ENCODE measurements at regions not wholly inside any gene's neighbourhood (a gene's known extent, or its start where the extent isn't known, plus 50 kb on each side); places are given as distances from the start of the nearest gene placed in this dataset.
"Not testable (repeated sequence)": the region's sequence is repeated elsewhere in the genome, so short reads cannot be mapped to it uniquely, and the experiment has no call there.

DNA sequence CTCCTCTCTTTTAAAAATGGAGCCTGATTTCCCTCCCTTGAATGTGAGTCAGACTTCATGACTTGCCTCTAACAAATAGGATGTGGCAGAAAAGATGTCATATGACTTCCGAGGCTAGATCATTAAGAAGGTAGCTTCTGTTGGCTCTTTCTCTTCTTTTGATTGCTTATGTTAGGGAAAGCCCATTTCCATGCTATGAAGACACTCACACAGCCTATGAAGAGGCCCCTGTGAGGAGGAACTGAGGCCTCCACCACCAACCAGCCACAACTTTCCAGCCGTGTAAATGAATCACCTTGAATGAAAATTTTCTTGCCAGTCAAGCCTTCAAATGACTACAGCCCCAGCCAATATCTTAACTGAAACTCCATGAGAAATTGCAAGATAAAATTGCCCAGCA, 413.4 kb downstream of the TMEM38B start:
- no peak for DNase-seq (ENCODE audit: low read depth in 3 of 3)

DNA sequence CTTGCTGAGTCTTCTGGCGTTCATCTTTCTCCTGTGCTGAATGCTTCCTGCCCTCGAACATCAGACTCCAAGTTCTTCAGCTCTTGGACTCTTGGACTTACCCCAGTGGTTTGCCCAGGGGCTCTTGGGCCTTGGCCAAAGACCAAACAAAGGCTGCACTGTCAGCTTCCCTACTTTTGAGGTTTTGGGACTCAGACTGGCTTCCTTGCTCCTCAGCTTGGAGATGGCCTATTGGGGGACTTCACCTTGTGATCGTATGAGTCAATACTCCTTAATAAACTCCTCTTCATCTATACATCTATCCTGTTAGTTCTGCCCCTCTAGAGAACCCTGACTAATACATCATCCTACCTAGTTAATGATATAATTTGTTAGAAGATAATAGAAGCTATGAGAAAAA, 415.4 kb downstream of the TMEM38B start:
- not testable (repeated sequence) for DNase-seq (ENCODE audit: low read depth in 3 of 3)

DNA sequence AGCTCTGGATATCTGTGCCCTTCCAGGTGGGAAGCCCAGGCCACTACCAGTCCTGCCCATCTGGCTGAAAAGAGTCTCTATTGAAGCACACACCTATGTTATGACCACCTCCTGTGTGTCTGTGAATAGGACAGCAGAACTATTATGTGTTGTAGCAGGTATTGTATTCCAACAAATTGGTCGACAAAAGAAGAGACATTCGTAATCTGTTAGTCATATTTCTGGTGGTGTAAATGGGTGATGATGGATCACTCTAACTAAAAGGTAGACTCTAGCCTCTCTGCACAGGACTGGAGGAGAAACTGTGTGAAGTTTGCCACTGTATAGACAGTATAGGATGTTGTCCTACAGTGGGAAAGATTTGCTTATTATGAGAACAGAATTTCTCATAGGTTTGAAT, 416.1 kb downstream of the TMEM38B start:
- no peak for DNase-seq (ENCODE audit: low read depth in 3 of 3)

DNA sequence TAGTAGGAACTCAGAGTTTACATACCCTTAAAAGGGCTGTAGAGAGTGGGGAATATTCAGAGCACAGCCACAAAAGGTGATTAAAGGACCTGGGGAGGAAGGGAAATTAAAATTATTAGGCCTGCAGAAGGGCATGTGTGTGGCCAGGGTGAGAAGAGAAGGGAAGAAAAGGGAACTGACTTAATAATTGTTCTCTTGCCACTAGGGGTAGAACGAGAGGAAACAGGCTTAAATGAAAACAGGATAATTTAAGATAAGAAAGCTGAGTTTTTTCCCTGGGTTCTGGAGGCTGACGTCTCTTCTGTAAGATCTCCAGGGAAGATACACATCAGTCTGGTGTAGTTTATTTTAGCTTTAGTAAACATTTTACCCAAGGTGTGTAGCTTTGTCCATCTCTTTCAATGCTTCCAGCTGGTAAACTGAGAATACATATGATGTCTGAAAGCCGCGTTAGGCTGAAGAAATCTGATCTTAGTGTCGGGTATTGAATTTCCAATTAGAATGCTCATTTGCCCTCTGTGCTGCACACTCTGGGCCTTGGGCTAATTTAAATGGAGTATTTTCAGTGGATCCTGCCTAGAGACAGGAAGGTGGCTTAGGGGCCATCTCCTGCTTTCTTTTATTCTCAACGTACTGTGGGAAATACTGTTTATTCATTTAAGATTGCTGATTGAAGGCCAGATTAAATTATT, 416.8 kb downstream of the TMEM38B start:
- no peak for DNase-seq (ENCODE audit: low read depth in 3 of 3)

DNA sequence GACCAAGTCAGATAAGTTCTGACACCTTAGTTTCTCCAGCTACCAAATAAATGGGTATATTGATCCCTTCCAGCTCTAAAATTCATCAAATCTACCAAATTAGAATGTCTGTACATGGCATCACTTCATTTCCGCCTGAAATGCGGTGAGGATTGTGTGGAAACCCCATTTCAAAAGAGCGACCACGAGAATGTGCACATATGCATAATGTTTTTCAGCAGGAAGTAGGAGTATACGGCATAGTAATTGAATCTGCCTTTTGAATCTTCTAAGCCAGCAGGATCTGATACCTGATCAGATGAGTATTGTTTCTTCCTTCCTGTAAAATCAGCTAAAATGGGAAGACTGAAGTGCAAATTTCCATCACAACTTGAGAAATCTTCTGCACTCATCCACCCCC, 418.6 kb downstream of the TMEM38B start:
- no peak for DNase-seq (ENCODE audit: low read depth in 3 of 3)

DNA sequence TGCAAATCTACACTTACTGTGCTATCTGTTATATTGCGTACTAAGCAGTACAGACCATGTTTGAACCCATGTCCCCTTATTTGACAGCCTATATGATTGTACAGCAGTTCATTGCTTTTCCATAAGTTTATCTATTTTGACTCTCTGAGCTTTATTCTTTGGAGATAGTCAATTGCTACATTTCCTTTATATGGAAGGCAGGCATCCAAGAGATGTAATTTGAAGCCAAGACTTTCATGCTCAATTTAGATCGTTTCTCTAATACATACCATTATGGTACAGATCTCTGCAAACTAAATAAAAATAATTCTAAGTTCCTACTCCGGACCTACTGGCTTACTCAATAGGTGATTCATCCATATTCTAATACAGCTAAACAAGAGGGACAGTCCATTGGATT, 424.8 kb downstream of the TMEM38B start:
- no peak for DNase-seq (ENCODE audit: low read depth in 3 of 3)

DNA sequence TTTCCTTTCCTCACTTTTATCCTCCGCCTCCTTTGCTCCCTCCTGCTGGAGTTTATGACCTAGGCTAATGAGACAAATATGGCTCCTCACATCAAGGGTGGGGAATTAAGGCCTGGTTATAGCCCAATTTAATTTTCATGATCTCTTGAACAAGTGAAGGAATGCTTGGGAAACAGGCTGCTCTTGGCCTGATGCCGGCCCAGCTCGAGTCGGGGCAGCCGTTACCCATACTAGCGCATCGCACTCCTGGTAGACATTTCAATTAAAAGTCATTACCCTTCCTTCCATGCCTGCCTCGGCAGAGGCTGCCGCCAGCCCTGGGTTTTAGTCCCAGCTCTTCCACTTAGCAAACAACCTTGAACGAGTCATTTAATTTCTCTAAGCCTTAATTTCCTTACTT, 425.7 kb downstream of the TMEM38B start:
- DNase-seq (ENCODE audit: low read depth in 3 of 3) = no peak

DNA sequence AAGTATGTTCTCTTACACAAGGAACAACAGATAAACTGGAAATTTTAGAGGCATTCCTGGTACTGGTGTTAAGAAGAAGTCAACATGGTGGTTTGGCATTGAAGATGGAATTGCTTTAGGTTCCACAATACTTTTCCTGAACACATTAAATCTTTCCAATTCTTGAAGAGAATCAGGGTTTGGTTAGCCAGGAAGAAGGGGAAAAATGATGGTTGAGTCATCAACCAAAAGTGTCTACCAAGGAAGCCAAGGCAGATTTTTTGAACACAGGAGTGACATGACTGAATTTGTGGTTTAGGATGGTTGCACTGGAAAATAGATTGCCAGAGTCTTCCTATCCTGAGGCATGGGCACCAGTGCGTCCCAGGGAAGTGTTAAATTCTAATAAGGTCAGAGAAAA, 433.4 kb downstream of the TMEM38B start:
- DNase-seq (ENCODE audit: low read depth in 3 of 3) = no peak

DNA sequence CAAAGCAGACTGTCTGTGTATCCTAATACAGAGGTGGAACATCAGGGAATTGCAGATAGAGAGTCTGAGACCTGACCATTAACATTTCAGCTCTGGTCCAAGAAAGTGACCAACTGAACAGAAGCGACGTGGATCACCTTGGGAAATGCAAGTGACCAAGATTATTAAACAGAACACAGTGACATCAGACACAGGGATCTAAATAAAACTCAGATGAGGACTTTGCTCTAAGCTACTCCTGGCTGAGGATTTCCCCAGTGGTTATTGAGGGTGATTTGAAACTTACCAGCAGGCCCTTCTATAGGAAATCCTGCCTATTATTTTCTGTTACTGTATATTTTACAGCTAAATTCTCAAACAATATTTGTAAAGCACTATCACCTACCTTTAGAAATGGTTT, 436.0 kb downstream of the TMEM38B start:
- DNase-seq (ENCODE audit: low read depth in 3 of 3) = no peak

DNA sequence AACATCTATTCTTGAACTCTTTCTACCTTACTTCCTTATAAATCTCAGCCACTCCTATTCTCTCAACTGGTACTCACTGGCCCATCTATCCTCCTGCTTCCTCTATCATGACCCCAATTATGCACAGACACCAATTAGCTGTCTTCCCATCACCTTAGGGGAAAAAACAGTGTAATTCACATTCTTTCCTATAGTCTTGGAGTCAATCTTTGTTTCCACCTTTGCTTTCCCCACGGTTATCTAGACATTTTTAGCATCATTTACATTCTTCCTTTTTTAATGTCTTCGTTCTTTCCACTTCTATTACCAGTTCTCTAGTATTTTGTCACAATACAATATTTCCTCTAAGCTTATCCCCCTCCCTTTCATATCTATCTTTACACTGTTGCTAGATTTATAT, 449.4 kb downstream of the TMEM38B start:
- DNase-seq (ENCODE audit: low read depth in 3 of 3) = no peak

DNA sequence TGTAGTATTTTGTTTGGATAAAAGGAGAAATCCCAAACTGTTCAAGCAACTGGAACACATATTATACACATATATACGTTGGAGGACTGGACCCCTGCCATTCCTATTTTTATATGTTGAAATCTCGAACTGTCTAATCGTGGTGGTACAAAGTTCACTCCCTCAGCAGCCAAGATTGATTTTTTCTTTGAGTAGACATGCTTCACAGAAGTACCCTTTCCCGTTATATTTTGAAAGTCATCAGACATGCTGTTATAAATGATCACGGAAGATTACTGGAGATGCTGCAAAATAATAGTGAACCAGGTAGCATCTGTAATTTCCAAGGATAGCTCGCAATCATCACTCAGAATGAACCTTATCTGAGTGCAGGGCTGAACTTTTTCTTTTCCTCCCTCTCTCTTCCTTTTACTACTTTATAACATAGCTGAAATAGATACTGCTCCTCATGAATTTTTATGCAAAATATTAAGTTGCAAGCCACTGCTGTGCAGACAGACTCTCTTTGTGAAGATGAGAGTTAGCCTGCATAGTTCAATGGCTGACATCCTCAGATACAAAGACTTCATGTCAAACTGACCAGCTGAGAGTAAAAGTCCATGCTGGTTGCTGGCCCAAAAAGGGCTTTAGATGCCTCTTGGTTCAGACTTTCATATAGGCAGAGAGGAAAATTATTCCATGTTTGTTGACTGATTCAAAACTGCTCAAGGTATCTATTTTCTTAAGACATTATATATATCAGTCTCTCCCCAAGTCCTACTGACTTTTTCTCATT, 451.9 kb downstream of the TMEM38B start:
- no peak for DNase-seq (ENCODE audit: low read depth in 3 of 3)

DNA sequence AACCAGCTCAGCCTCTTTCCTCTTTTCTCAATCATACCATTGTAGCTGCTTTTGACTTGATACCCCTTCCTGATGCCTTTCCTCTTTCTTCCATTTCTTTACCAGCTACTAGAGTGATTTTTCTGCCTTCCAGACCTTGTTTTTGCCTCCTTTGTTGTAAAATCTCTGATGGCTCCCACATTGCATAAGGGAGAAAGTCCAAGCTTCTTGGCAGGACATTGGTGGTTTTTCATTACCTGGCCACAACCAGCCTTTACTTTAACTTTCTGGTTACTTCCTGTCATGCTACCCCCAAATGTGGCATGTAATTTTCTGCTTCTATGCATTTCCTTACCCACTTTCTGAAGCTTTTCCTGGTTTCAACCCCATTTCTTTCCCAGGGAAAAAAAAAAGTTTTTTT, 452.5 kb downstream of the TMEM38B start:
- no peak for DNase-seq (ENCODE audit: low read depth in 3 of 3)

DNA sequence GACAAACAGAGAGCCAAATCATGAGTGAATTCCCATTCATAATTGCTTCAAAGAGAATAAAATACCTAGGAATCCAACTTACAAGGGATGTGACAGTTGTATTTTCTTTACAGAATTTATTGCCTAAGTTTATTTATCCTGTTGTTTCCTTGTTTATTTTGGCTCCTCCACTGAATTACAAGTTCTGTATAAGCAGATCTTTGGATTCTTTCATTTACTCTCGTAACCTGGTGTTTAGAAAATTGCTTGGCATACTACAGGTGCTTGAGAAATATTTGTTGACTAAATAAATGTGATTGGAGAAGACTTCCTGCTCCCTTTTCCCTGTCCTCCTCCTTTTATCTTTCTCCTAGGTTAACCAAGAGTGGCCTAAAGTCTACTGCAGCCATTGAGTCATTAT, 455.6 kb downstream of the TMEM38B start:
- DNase-seq (ENCODE audit: low read depth in 3 of 3) = no peak

DNA sequence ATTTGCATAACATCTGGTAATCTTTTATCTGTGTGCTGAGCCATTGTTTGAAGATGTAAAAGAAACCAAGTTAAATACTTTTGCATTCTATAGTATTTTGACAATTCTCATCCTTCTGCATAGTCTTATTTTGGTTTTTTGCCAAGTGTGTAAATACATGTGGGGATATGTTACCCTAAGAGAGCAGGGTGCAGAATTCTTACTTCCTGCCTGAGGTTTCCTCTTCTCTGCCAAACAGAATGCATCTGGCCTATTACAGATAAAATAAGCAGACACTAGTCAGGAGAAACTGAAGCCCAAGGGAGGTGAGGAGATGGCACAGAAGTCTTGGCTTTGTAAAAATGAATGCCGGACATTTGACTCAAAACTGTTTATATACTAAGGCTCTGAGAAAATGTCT, 462.1 kb downstream of the TMEM38B start:
- DNase-seq (ENCODE audit: low read depth in 3 of 3) = no peak

DNA sequence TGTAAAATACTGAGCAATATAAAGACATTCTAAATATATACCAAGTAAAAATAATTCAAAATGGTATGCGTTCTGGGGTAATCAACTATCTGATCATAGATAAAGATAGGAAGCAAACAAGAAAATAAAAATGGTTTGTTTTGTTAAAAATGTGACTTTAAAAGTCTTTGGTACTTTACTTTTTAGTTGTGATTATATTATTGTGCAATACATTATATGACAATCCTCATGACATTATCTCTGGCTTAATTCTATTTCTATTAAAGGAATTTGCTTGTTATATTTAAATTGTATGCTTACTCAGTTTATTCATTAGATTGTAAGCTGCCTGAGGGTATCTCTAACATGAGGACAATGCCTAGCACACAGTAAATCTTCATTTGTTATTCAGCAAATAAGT, 477.9 kb downstream of the TMEM38B start:
- no peak for DNase-seq (ENCODE audit: low read depth in 3 of 3)

DNA sequence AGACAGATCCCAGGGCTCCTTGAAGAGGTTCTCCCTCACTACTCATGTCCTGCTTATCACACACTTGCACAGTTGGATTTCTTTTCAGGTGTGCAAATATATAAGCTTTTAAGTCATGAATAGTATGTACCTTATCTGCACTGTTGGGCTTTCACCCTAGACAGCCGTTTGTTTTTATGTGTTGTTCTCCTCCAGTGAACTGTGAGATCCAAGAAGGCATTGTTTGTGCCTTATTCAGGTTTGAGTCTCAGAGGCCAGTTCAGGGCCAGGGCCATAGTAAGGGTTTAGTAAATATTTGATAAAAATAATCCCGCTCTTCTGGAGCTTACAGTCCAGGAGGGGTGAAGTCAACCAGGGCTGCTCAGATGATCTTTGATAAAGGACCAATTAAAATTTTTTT, 480.0 kb downstream of the TMEM38B start:
- no peak for DNase-seq (ENCODE audit: low read depth in 3 of 3)

DNA sequence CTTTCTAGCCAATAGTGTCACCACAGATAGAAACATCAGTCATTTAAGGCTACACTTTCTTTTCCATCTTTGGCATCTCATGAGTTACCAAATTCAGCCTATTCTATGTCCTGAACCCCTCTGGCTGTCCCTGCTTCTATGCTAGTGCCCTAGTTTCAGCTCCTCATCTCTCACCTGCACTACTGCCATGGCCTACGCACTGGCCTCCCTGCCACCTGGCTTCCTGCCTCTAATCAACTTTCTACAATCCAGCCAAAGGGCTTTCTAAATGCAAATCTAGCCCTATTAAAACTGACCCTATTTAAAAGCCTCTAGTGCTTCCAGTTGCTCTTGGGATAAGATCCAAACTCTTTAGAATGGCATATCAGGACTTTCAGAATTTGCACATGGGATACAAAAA, 482.9 kb downstream of the TMEM38B start:
- no peak for DNase-seq (ENCODE audit: low read depth in 3 of 3)

DNA sequence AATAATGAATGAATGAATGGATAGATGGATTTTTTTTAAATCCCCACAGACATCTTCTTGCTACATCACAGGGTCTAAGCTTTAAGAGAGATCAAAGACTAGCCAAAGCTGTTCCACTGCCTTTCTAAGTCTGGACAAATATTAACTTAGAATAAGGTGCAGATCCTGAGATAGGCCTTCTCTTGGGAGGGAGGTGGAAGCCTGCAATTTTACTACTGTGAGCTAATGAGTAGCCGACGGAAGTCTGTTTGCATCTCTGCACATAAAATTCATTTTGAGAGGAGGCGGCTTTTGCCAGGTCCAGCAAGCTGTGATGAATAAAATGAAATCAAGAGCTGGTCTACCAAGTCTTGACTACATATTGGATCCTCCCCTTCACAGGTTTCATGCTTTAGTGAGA, 484.9 kb downstream of the TMEM38B start:
- DNase-seq (ENCODE audit: low read depth in 3 of 3) = no peak

DNA sequence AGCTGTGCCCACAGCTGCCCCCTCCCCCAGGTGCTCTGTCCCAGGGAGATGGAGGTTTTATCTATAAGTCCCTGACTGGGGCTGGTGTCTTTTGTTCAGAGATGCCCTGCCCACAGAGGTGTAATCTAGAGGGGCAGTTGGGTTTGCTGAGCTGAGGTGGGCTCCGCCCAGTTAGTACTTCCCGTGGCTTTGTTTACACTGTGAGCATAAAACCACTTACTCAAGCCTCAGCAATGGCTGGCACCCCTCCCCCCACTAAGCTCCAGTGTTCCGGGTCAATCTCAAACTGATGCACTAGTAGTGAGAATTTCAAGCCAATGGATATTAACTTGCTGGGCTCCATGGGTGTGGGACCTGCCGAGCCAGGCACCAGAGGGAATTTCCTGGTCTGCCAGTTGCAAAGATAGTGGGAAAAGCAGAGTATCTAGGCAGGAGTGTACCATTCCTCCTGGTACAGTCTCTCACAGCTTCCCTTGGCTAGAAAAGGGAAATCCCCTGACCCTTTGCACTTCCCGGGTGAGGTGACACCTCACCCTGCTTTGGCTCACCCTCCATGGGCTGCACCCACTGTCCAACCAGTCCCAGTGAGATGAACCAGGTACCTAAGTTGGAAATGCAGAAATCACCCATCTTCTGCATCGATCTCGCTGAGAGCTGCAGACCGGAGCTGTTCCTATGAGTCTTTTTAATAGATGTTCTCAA, 509.6 kb downstream of the TMEM38B start:
- not testable (repeated sequence) for DNase-seq (ENCODE audit: low read depth in 3 of 3)

DNA sequence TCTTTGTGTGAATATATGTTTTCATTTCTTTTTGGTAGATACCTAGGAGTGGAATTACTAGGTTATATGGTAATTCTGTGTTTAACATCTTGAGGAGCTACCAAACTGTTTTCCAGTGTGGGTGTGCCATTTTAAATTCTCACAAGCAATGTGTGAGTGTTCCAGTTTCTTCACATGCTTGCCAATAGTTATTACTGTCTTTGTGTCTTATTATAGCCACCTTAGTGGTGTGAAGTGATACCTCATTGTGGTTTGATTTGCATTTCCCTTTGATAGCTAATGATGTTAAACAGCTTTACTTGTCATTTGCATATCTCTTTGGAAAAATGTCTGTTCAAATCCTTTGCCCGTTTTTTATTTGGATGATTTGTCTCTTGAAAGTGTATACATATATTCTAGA, 513.0 kb downstream of the TMEM38B start:
- DNase-seq (ENCODE audit: low read depth in 3 of 3) = no peak

DNA sequence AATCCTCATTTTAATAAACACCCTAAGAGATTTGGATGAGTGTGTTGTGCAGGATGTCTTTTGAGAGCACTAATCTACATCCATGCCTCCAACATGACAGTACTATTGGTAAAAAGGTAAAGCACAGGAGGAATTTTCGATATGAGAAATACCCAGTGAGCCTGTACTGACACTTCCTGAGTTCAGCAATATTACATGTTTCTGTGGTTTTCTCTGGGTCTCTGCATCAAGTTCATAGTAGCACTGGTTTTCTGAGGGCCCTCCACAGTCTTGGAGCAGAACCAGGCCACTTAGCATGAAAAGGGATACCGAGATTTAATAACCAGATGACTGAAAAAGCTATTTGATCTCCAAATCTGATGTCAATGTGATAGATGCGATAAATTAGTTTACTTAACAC, 524.1 kb downstream of the TMEM38B start:
- no peak for DNase-seq (ENCODE audit: low read depth in 3 of 3)

DNA sequence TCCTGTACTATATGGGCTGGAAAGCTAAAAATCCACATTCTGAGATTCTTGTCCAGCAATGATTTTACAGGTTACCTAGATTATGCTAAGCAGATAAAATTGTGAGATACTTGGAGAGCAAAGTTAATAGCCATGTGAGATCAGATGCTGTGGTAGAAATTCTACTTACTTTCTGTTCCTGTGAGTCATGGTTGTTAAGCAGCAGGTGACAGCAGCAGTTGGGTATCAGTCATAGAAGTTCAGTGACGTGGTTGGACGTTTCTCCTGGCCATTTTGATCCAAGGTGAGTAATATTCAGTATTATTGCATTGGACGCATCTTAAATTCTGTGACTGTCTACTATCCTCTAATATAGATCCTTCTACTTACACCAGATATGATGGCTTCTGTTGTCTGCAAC, 524.5 kb downstream of the TMEM38B start:
- DNase-seq (ENCODE audit: low read depth in 3 of 3) = no peak

DNA sequence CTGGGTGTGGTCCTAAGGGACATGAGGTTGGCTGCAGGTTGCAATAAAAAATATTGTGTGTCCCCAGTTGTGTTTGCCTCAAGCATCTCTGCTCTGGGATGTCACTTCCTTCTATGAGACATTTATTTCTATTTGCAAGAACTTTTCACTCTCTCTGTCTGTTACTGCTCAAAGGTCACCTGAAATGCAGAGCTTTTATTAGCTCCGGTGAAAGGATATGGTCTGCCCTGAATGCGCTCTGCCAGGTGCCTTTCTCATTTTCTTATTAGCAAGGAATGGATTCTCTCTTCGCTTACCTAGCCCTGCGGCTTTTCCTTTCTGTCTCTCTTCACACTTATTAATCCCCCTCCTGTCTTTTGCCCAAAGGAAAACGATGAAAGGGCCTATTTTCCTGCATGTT, 526.1 kb downstream of the TMEM38B start:
- DNase-seq (ENCODE audit: low read depth in 3 of 3) = no peak
